Upper lobe of left lung (tissue), 4 donors: ENCODE measurements at regions not wholly inside any gene's neighbourhood (a gene's known extent, or its start where the extent isn't known, plus 50 kb on each side); places are given as distances from the start of the nearest gene placed in this dataset.

Experiments
- CTCF ChIP-seq, 6 experiments: fragments of 450-650 bp in 4 of 6; fragments of 200-600 bp in 2 of 6; sonication (generic) in 2 of 6; IDR thresholded peaks; one replicate each; pipeline ENCODE4 v1.5.1; 2016 to 2019; ENCODE audit warnings: antibody characterized with exemption in 6 of 6
- POLR2AphosphoS5 ChIP-seq, 2 donors: sonication (generic); formaldehyde crosslinking; IDR thresholded peaks; one replicate each; pipeline ENCODE4 v1.5.1; 2017; ENCODE audit warnings: antibody characterized with exemption in 2 of 2

GRCh38 chr1:43009274-43009673 lies 50.6 kb upstream of the SLC2A1 start:
- TF ChIP-seq CTCF (IDR thresholded peaks at IDR 0.05) (no peak), POLR2AphosphoS5 (IDR thresholded peaks at IDR 0.05) (no peak)
